Aorta (tissue), 5 donors: ENCODE measurements at regions not wholly inside any gene's neighbourhood (a gene's known extent, or its start where the extent isn't known, plus 50 kb on each side); places are given as distances from the start of the nearest gene placed in this dataset.

Experiments
- ATAC-seq: fragments of 200-7000 bp; cut with Tn5 transposase; one replicate; pipeline ENCODE4 v1.9.1; 2022; ENCODE audit warnings: moderate library complexity; ENCODE audit not compliant: low FRiP score
- DNase-seq, 2 donors: peaks; one replicate each; pipeline ENCODE4 v3.0.0-alpha.2; 2020
- H3K27ac ChIP-seq, 2 donors: one replicate each; pipeline ENCODE4 v1.5.1; 2013; ENCODE audit warnings: low read length in 2 of 2, mild to moderate bottlenecking in 2 of 2, moderate library complexity in 2 of 2, control low read depth in 1 of 2, inconsistent platforms in 1 of 2, low read depth in 1 of 2
- H3K27me3 ChIP-seq, 2 donors: one replicate each; pipeline ENCODE4 v1.6.1; 2013; ENCODE audit warnings: control low read depth in 1 of 2, low read length in 1 of 2, mild to moderate bottlenecking in 1 of 2, moderate library complexity in 1 of 2; ENCODE audit not compliant: insufficient read depth in 2 of 2, control insufficient read depth in 1 of 2
- H3K36me3 ChIP-seq, 2 donors: one replicate each; pipeline ENCODE4 v1.6.1; 2013; ENCODE audit warnings: control low read depth in 1 of 2, low read length in 1 of 2, mild to moderate bottlenecking in 1 of 2; ENCODE audit not compliant: insufficient read depth in 2 of 2, control insufficient read depth in 1 of 2
- H3K4me1 ChIP-seq, 2 donors: one replicate each; pipeline ENCODE4 v1.6.1; 2013; ENCODE audit warnings: low read length in 2 of 2, control low read depth in 1 of 2, mild to moderate bottlenecking in 1 of 2, moderate library complexity in 1 of 2; ENCODE audit not compliant: insufficient read depth in 2 of 2, control insufficient read depth in 1 of 2
- H3K4me3 ChIP-seq, 2 donors: one replicate each; pipeline ENCODE4 v1.5.1; 2013; ENCODE audit warnings: low read length in 2 of 2, control low read depth in 1 of 2, mild to moderate bottlenecking in 1 of 2
- H3K9me3 ChIP-seq: one replicate; pipeline ENCODE4 v1.6.1; 2013; ENCODE audit warnings: mild to moderate bottlenecking, low read length; ENCODE audit not compliant: control insufficient read depth
- WGBS, 2 donors: extraction: QIAGEN DNeasy Blood & Tissue Kit; methylation state at CpG; one replicate each; pipeline ENCODE4 v1.1.7; 2013; 5-methylcytosine and 5-hydroxymethylcytosine counted together
- intact Hi-C, 2 donors: fragments of 100-400 bp; cut with DNase I; formaldehyde crosslinking; loops; one replicate each; pipeline versions ENCODE4 v1.14.2 to v1.15.0; 2022
- donor health status: healthy with polysubstance abuse.
- donor health status: Bipolar disorder and iron deficiency.
- donor health status: DM: no; HTN: no; CAD: no.
- donor health status: DM: no; HTN: no; CAD: no.
- donor health status: DM: yes; HTN: yes; CAD: no.

GRCh38 chr3:194738254-194739093 is 52.8 kb downstream of the FAM43A start:
- peak; percentile 86 for ATAC-seq
- Histone ChIP-seq H3K36me3 (no peaks in the 10 kb centered on the region), H3K27ac (peak overlapping the region in 1 of 2 donors; percentile 12), H3K4me3 (no peak overlapping the region), H3K27me3 (peaks cover 0 to 1% of the 10 kb centered on the region in 2 donors), H3K9me3 (no peaks in the 10 kb centered on the region), H3K4me1 (no peaks in the 10 kb centered on the region)
- DNase-seq, result peak; percentile 89 to 91
- intact Hi-C loops, result no loop called here
- WGBS, 2 donors, result 17 to 23% methylated on average over 6 of the region's 6 CpGs

- WGBS, 2 donors, result 83 to 86% methylated on average over 11 of the region's 11 CpGs
- intact Hi-C loops, result no loop called here
Measured at GRCh38 chr3:194739498-194740284, 54.0 kb downstream of the FAM43A start.

GRCh38 chr3:194740859-194741491 is 55.3 kb downstream of the FAM43A start:
- H3K4me3 ChIP-seq, result no peak overlapping the region
- no peaks in the 10 kb centered on the region for H3K9me3 ChIP-seq
- 49 to 52% methylated on average over 16 of the region's 16 CpGs for WGBS, 2 donors
- DNase-seq, result no peak
- intact Hi-C loops, result no loop called here
- H3K4me1 ChIP-seq, result no peaks in the 10 kb centered on the region
- H3K27me3 ChIP-seq, result peaks cover 0 to 1% of the 10 kb centered on the region in 2 donors
- no peaks in the 10 kb centered on the region for H3K36me3 ChIP-seq
- ATAC-seq, result no peak
- no peak overlapping the region for H3K27ac ChIP-seq

More at GRCh38 chr3:194739498-194740284, 54.0 kb downstream of the FAM43A start:
- no peaks in the 10 kb centered on the region for H3K36me3 ChIP-seq
- no peak overlapping the region for H3K4me3 ChIP-seq
- H3K27ac ChIP-seq, result no peak overlapping the region
- ATAC-seq (no peak), DNase-seq (no peak)
- H3K4me1 ChIP-seq, result no peaks in the 10 kb centered on the region
- no peaks in the 10 kb centered on the region for H3K9me3 ChIP-seq
- H3K27me3 ChIP-seq, result peaks cover 0 to 1% of the 10 kb centered on the region in 2 donors

GRCh38 chr3:194741916-194742315 is 56.2 kb downstream of the FAM43A start:
- H3K27me3 ChIP-seq, result peaks cover 0 to 1% of the 10 kb centered on the region in 2 donors
- ATAC-seq, result no peak
- 70% methylated on average over 7 of the region's 7 CpGs for WGBS, 2 donors
- no peaks in the 10 kb centered on the region for H3K4me1 ChIP-seq
- no peaks in the 10 kb centered on the region for H3K36me3 ChIP-seq
- intact Hi-C loops, result no loop called here
- H3K4me3 ChIP-seq, result no peak overlapping the region
- DNase-seq, result no peak
- H3K9me3 ChIP-seq, result no peaks in the 10 kb centered on the region
- H3K27ac ChIP-seq, result no peak overlapping the region

GRCh38 chr3:194744826-194745225 is 59.1 kb downstream of the FAM43A start:
- no peaks in the 10 kb centered on the region for H3K9me3 ChIP-seq
- no peak overlapping the region for H3K4me3 ChIP-seq
- 92 to 93% methylated on average over 4 of the region's 4 CpGs for WGBS, 2 donors
- DNase-seq, result no peak
- H3K36me3 ChIP-seq, result no peaks in the 10 kb centered on the region
- no peak overlapping the region for H3K27ac ChIP-seq
- no peaks in the 10 kb centered on the region for H3K4me1 ChIP-seq
- no peaks in the 10 kb centered on the region for H3K27me3 ChIP-seq
- no peak for ATAC-seq
- intact Hi-C loops, result no loop called here

GRCh38 chr3:194745422-194746184 is 59.9 kb downstream of the FAM43A start:
- H3K36me3 ChIP-seq, result no peaks in the 10 kb centered on the region
- ATAC-seq (no peak), DNase-seq (no peak)
- no peaks in the 10 kb centered on the region for H3K9me3 ChIP-seq
- intact Hi-C loops, result no loop called here
- no peak overlapping the region for H3K27ac ChIP-seq
- no peak overlapping the region for H3K4me3 ChIP-seq
- 91 to 93% methylated on average over 9 of the region's 9 CpGs for WGBS, 2 donors
- no peaks in the 10 kb centered on the region for H3K4me1 ChIP-seq
- H3K27me3 ChIP-seq, result no peaks in the 10 kb centered on the region

- H3K27ac ChIP-seq, result no peak overlapping the region
- no peak overlapping the region for H3K4me3 ChIP-seq
- H3K27me3 ChIP-seq, result no peaks in the 10 kb centered on the region
- DNase-seq (no peak), ATAC-seq (no peak)
- no peaks in the 10 kb centered on the region for H3K9me3 ChIP-seq
- no peaks in the 10 kb centered on the region for H3K4me1 ChIP-seq
- intact Hi-C loops, result no loop called here
- no peaks in the 10 kb centered on the region for H3K36me3 ChIP-seq
- WGBS, 2 donors, result 79 to 86% methylated on average over 19 of the region's 19 CpGs
Measured at GRCh38 chr3:194748225-194748624, 62.5 kb downstream of the FAM43A start.
